ENCODE measurements at regions not wholly inside any gene's neighbourhood (a gene's known extent, or its start where the extent isn't known, plus 50 kb on each side); places are given as distances from the start of the nearest gene placed in this dataset.

DNA sequence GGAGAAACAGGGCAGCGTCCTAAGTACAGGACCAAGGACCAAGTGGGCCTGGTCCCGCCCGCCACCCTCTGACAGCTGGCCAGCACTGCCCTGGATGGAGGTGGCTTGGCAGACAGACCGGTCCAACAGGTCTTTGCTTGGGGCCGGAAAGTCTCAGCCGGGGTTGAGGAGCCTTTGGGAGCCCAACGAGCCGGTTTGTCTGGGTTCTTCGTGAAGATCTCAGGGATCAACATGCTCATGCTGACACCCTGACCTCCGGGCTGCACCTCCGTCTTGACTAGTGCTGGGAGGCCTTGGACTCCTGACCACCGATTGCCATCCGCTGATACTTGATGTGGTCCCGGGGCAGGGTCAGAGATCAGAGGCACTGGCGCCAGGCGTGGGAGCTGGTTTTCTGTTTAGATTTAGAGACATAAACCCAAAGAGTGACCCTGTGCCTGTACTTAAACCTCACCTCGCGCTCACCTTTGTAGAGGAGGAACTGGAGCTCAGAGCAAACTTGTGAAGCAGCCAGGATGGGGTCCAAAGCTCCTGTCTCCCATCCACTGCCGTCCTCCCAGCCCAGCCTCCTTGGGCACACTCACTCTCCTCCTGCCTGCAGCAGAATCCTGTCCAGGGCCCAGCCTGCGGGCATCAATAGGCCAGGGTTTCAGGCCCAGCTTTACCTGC lies 92.1 kb upstream of the GSE1 start (continued):
- TF ChIP-seq, protein P1, sequence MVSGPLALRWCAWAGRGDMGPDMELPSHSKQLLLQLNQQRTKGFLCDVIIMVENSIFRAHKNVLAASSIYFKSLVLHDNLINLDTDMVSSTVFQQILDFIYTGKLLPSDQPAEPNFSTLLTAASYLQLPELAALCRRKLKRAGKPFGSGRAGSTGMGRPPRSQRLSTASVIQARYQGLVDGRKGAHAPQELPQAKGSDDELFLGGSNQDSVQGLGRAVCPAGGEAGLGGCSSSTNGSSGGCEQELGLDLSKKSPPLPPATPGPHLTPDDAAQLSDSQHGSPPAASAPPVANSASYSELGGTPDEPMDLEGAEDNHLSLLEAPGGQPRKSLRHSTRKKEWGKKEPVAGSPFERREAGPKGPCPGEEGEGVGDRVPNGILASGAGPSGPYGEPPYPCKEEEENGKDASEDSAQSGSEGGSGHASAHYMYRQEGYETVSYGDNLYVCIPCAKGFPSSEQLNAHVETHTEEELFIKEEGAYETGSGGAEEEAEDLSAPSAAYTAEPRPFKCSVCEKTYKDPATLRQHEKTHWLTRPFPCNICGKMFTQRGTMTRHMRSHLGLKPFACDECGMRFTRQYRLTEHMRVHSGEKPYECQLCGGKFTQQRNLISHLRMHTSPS (CRISPR knock-in tag; IDR thresholded peaks at IDR 0.05; ENCODE audit: low read depth): peak; percentile 88
- TF ChIP-seq, protein P2, sequence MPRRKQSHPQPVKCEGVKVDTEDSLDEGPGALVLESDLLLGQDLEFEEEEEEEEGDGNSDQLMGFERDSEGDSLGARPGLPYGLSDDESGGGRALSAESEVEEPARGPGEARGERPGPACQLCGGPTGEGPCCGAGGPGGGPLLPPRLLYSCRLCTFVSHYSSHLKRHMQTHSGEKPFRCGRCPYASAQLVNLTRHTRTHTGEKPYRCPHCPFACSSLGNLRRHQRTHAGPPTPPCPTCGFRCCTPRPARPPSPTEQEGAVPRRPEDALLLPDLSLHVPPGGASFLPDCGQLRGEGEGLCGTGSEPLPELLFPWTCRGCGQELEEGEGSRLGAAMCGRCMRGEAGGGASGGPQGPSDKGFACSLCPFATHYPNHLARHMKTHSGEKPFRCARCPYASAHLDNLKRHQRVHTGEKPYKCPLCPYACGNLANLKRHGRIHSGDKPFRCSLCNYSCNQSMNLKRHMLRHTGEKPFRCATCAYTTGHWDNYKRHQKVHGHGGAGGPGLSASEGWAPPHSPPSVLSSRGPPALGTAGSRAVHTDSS (CRISPR knock-in tag; conservative IDR thresholded peaks at IDR 0.05): no peak
- TF ChIP-seq, protein P3, sequence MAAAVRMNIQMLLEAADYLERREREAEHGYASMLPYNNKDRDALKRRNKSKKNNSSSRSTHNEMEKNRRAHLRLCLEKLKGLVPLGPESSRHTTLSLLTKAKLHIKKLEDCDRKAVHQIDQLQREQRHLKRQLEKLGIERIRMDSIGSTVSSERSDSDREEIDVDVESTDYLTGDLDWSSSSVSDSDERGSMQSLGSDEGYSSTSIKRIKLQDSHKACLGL (CRISPR knock-in tag; IDR thresholded peaks at IDR 0.05): no peak; the same call in 1 of the 2 replicates
- TF ChIP-seq HOXA3 (CRISPR knock-in tag; IDR thresholded peaks at IDR 0.05) (peak; percentile 80; the same call in 1 of the 2 replicates), RXRA (CRISPR knock-in tag; IDR thresholded peaks at IDR 0.05) (peak; percentile 88), HDAC1 (CRISPR knock-in tag; IDR thresholded peaks at IDR 0.05) (peak; percentile 87), ZNF660 (CRISPR knock-in tag; IDR thresholded peaks at IDR 0.05; ENCODE audit: borderline replicate concordance, low read depth) (no peak), RFXANK (CRISPR knock-in tag; IDR thresholded peaks at IDR 0.05) (no peak), DNMT1 (CRISPR knock-in tag; IDR thresholded peaks at IDR 0.05) (no peak), ZZZ3 (CRISPR knock-in tag; IDR thresholded peaks at IDR 0.05; ENCODE audit: borderline replicate concordance) (no peak), ZNF768 (CRISPR knock-in tag; IDR thresholded peaks at IDR 0.05) (no peak), ZNF468 (CRISPR knock-in tag; IDR thresholded peaks at IDR 0.05) (no peak), NFKBIZ (CRISPR knock-in tag; IDR thresholded peaks at IDR 0.05) (no peak), ZNF709 (CRISPR knock-in tag; IDR thresholded peaks at IDR 0.05) (no peak), DR1 (CRISPR knock-in tag; IDR thresholded peaks at IDR 0.05) (0 out of 2 replicates have a peak, but pooled peaks have one; percentile 17), ZBTB38 (CRISPR knock-in tag; IDR thresholded peaks at IDR 0.05) (peak; percentile 43; the same call in 1 of the 2 replicates), REL (CRISPR knock-in tag; conservative IDR thresholded peaks at IDR 0.05) (no peak), ZMYM3 (CRISPR knock-in tag; IDR thresholded peaks at IDR 0.05) (peak; percentile 46; the same call in 1 of the 2 replicates)
- TF ChIP-seq, protein P4, sequence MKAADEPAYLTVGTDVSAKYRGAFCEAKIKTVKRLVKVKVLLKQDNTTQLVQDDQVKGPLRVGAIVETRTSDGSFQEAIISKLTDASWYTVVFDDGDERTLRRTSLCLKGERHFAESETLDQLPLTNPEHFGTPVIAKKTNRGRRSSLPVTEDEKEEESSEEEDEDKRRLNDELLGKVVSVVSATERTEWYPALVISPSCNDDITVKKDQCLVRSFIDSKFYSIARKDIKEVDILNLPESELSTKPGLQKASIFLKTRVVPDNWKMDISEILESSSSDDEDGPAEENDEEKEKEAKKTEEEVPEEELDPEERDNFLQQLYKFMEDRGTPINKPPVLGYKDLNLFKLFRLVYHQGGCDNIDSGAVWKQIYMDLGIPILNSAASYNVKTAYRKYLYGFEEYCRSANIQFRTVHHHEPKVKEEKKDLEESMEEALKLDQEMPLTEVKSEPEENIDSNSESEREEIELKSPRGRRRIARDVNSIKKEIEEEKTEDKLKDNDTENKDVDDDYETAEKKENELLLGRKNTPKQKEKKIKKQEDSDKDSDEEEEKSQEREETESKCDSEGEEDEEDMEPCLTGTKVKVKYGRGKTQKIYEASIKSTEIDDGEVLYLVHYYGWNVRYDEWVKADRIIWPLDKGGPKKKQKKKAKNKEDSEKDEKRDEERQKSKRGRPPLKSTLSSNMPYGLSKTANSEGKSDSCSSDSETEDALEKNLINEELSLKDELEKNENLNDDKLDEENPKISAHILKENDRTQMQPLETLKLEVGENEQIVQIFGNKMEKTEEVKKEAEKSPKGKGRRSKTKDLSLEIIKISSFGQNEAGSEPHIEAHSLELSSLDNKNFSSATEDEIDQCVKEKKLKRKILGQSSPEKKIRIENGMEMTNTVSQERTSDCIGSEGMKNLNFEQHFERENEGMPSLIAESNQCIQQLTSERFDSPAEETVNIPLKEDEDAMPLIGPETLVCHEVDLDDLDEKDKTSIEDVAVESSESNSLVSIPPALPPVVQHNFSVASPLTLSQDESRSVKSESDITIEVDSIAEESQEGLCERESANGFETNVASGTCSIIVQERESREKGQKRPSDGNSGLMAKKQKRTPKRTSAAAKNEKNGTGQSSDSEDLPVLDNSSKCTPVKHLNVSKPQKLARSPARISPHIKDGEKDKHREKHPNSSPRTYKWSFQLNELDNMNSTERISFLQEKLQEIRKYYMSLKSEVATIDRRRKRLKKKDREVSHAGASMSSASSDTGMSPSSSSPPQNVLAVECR (CRISPR knock-in tag; IDR thresholded peaks at IDR 0.05; ENCODE audit: borderline replicate concordance): peak; percentile 82; the same call in 1 of the 2 replicates
- TF ChIP-seq, protein P5, sequence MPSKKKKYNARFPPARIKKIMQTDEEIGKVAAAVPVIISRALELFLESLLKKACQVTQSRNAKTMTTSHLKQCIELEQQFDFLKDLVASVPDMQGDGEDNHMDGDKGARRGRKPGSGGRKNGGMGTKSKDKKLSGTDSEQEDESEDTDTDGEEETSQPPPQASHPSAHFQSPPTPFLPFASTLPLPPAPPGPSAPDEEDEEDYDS (CRISPR knock-in tag; IDR thresholded peaks at IDR 0.05): peak; percentile 62; the same call in 1 of the 2 replicates
- TF ChIP-seq, protein P6, sequence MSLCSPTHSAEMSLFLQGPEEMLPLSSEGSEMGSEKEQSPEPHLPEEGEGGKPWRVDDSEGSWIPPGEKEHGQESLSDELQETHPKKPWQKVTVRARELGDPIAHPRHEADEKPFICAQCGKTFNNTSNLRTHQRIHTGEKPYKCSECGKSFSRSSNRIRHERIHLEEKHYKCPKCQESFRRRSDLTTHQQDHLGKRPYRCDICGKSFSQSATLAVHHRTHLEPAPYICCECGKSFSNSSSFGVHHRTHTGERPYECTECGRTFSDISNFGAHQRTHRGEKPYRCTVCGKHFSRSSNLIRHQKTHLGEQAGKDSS (CRISPR knock-in tag; IDR thresholded peaks at IDR 0.05; ENCODE audit: borderline replicate concordance, low read depth): peak; percentile 91
